ENCODE measurements at regions not wholly inside any gene's neighbourhood (a gene's known extent, or its start where the extent isn't known, plus 50 kb on each side); places are given as distances from the start of the nearest gene placed in this dataset.

DNA sequence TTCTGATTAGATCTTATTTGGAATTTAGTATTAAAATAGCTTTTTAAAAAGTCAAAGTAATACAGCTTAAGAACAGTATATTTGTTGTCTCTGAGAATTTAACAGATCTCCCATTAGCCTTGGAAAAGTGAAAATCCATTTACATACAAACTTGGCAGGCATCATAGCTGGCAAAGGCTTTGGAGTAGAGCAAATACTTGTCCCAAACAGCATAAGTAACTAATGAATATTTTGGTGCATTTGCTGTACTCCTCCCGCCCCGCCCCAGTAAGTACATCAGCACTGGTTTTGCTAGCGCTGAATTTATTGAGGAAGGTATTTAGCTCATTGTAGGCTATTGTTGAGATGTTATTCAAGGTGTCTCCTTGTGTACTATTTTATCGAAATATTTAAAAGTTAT is 417.7 kb upstream of the KAZN start:
- H3K4me3 ChIP-seq (replicated peaks; ENCODE audit: low read depth, low read length) = no peak overlapping the region
- DNase-seq (ENCODE audit: low read depth) = no peak
- TF ChIP-seq, protein P1, sequence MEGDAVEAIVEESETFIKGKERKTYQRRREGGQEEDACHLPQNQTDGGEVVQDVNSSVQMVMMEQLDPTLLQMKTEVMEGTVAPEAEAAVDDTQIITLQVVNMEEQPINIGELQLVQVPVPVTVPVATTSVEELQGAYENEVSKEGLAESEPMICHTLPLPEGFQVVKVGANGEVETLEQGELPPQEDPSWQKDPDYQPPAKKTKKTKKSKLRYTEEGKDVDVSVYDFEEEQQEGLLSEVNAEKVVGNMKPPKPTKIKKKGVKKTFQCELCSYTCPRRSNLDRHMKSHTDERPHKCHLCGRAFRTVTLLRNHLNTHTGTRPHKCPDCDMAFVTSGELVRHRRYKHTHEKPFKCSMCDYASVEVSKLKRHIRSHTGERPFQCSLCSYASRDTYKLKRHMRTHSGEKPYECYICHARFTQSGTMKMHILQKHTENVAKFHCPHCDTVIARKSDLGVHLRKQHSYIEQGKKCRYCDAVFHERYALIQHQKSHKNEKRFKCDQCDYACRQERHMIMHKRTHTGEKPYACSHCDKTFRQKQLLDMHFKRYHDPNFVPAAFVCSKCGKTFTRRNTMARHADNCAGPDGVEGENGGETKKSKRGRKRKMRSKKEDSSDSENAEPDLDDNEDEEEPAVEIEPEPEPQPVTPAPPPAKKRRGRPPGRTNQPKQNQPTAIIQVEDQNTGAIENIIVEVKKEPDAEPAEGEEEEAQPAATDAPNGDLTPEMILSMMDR (IDR thresholded peaks at IDR 0.05; ENCODE audit: low read length, missing control alignments) = no peak

DNA sequence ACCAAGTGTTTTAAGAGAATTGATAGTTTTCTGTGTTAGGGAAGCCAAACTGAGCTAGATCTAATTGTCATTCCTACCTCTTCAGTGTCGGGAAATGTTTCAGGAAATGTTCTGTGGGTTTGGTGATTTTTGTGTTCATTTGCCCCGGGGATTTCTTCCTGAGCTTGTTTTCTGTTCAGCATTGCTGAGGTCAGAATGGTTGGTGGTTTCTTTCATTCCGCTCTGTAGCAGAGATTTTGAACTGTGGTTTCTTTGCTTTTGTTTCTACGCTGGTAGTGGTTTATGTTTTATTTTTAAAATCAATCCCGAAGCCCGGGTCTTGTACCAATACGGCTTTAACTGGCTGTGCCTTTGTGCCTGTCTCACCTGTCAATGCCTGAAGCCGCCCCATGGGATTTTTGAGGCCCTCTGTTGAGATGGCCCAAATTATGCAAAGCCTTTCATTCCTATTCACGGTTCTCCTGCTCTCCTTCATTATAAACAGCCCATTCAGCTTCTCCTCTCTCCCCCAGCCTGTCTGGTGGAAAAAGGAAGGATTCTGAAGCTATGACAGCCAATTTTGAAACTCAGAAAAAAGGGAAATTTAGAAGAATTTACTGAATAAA is 417.2 kb upstream of the KAZN start:
- no peak overlapping the region for H3K4me3 ChIP-seq (replicated peaks; ENCODE audit: low read depth, low read length)
- TF ChIP-seq, protein P1 (IDR thresholded peaks at IDR 0.05; ENCODE audit: low read length, missing control alignments) = no peak
- DNase-seq (ENCODE audit: low read depth) = no peak

DNA sequence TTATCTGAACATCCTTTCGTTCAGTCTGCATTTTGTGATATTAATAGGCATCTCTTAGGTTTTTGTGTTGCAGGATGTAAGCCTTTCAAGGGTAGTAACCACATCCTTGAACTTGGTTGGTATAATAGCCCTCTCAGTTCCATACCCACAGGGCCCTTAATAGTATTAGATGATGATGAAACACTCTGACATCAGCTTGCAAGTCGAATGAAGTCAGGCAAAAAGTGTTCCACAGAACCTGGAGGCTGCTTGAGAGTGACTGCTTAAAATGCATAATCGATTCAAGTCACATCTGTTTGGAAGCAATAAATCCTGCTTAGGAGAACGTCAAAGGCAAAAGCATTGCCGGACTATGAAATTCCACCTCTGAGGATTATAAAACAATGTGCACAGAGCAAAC is 415.6 kb upstream of the KAZN start:
- no peak overlapping the region for H3K4me3 ChIP-seq (replicated peaks; ENCODE audit: low read depth, low read length)
- DNase-seq (ENCODE audit: low read depth) = no peak
- TF ChIP-seq, protein P1 (IDR thresholded peaks at IDR 0.05; ENCODE audit: low read length, missing control alignments) = no peak

DNA sequence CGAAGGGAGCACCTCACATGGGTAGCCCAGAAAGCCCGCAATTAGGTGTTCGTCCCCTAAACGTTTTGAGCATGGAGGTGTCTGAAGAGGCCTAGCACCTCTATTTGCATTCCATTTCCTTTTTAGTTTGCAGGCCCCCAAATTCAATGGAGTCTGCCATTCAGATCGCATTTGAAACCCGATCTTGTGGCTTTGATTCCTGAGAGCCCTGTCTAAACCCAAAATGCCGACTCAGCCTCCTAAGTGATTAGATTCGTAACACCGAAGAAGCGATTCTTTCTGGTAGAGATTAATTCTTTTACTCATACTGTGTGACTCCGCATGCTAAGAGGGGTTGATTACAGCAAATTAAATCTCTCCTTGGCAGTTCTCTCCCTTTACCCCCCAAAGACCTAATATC is 415.2 kb upstream of the KAZN start:
- no peak for DNase-seq (ENCODE audit: low read depth)
- TF ChIP-seq, protein P1 (IDR thresholded peaks at IDR 0.05; ENCODE audit: low read length, missing control alignments) = no peak
- no peak overlapping the region for H3K4me3 ChIP-seq (replicated peaks; ENCODE audit: low read depth, low read length)

DNA sequence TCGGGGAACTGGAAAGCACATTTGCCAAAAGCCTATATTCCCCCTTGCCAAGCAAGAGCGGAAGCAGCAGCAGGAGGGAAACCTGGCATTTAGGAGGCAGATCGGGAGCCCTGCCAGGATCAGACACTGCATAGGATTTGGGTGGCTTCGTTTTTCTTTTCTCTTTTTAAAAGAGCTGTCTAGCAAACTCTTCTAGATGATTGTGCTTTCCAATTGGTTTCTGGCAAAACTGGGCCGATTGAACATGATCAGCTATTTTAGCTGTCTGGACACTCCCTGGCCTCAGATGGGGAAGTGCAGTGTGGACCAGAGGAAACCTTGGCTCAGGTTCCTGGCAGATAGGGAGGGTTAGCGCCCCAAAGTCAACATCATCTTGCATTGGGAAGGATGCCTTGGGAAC is 414.0 kb upstream of the KAZN start:
- H3K4me3 ChIP-seq (replicated peaks; ENCODE audit: low read depth, low read length) = no peak overlapping the region
- no peak for DNase-seq (ENCODE audit: low read depth)
- TF ChIP-seq, protein P1 (IDR thresholded peaks at IDR 0.05; ENCODE audit: low read length, missing control alignments) = no peak

DNA sequence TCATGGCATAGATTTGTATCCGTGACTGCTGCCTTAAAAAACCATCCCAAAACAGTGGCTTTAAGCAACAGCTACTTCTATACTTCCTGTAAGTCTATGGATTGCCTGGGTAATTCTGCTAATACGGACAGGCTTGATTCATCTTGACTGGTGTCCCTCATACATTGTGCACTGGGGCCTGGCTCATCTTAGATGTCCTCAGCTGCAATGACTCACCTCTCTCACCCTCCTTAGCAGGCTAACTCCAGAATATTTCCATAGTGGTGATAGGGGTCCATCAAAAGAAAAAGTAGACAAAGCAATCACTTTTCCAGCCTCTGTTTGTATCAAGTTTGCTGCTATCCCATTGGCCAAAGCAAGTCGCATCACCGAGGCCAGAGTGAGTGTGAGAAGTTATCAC is 409.1 kb upstream of the KAZN start:
- H3K4me3 ChIP-seq (replicated peaks; ENCODE audit: low read depth, low read length) = no peak overlapping the region
- DNase-seq (ENCODE audit: low read depth) = no peak
- TF ChIP-seq, protein P1 (IDR thresholded peaks at IDR 0.05; ENCODE audit: low read length, missing control alignments) = no peak

DNA sequence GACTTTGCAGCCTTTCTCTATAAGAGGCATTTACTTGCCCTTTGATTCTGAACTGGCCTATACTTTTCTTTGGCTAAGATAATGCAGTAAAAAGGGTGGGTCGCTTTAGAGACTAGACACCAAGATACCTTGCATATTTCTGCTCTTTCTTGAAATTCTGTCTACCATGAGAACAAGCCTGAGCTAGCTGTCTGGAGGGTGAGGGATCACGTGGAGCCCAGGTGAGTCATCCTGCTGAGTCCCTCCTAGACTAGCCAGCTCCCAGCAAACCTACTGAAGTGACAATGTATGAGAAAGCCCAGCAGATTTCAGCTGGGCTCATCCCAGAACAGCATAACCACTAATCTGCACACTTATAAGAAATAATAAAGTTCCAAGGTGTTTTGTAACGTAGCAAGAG is 408.0 kb upstream of the KAZN start:
- no peak overlapping the region for H3K4me3 ChIP-seq (replicated peaks; ENCODE audit: low read depth, low read length)
- TF ChIP-seq, protein P1 (IDR thresholded peaks at IDR 0.05; ENCODE audit: low read length, missing control alignments) = no peak
- DNase-seq (ENCODE audit: low read depth) = no peak
